Brain microvascular endothelial cell (primary cell): ENCODE measurements at regions not wholly inside any gene's neighbourhood (a gene's known extent, or its start where the extent isn't known, plus 50 kb on each side); places are given as distances from the start of the nearest gene placed in this dataset.

ENCODE experiments used
- DNase-seq: peaks from one replicate; pipeline ENCODE4 v3.0.0-alpha.2; 2020
- H3K27ac ChIP-seq: fragments of 250-450 bp; sonication (Bioruptor Pico); 2 replicates; pipeline ENCODE4 v1.5.1; 2020; ENCODE audit warnings: mild to moderate bottlenecking, moderate library complexity
- H3K27me3 ChIP-seq: fragments of 250-450 bp; sonication (Bioruptor Pico); replicated peaks from 2 replicates; pipeline ENCODE4 v1.5.1; 2020; ENCODE audit warnings: mild to moderate bottlenecking
- H3K36me3 ChIP-seq: fragments of 250-450 bp; sonication (Bioruptor Pico); replicated peaks from 2 replicates; pipeline ENCODE4 v1.5.1; 2020; ENCODE audit warnings: mild to moderate bottlenecking
- H3K4me3 ChIP-seq: 2 replicates; pipeline ENCODE4 v1.5.1; 2011; ENCODE audit warnings: low read depth, mild to moderate bottlenecking, control low read depth, low read length, moderate library complexity
- in situ Hi-C: cut with HindIII; loops from 2 replicates; pipeline ENCODE4 v1.10.0; 2017; ENCODE audit warnings: low sequenced_read_pairs, low pct_ligation_motif_present
- TF ChIP-seq, protein P1 (sequence below): IDR thresholded peaks from 2 replicates; pipeline ENCODE4 v1.5.1; 2011; ENCODE audit warnings: low read depth, mild to moderate bottlenecking, moderate library complexity, low read length, control low read depth, inconsistent platforms; ENCODE audit errors: missing control alignments

- TF ChIP-seq, protein P1, sequence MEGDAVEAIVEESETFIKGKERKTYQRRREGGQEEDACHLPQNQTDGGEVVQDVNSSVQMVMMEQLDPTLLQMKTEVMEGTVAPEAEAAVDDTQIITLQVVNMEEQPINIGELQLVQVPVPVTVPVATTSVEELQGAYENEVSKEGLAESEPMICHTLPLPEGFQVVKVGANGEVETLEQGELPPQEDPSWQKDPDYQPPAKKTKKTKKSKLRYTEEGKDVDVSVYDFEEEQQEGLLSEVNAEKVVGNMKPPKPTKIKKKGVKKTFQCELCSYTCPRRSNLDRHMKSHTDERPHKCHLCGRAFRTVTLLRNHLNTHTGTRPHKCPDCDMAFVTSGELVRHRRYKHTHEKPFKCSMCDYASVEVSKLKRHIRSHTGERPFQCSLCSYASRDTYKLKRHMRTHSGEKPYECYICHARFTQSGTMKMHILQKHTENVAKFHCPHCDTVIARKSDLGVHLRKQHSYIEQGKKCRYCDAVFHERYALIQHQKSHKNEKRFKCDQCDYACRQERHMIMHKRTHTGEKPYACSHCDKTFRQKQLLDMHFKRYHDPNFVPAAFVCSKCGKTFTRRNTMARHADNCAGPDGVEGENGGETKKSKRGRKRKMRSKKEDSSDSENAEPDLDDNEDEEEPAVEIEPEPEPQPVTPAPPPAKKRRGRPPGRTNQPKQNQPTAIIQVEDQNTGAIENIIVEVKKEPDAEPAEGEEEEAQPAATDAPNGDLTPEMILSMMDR: no peak
- no peaks in the 10 kb centered on the region for H3K36me3 ChIP-seq
- no peaks in the 10 kb centered on the region for H3K27me3 ChIP-seq
- in situ Hi-C loops: no loop called here
- H3K4me3 ChIP-seq: no peak overlapping the region
- no peak for DNase-seq
- no peak overlapping the region for H3K27ac ChIP-seq
These were observed 1084.6 kb upstream of the ARRDC3 start for GRCh38 chr5:92467695-92468094.

GRCh38 chr5:92460505-92460904 lies 1077.4 kb upstream of the ARRDC3 start:
- Histone ChIP-seq H3K27ac (no peak overlapping the region), H3K4me3 (no peak overlapping the region), H3K27me3 (no peaks in the 10 kb centered on the region), H3K36me3 (no peaks in the 10 kb centered on the region)
- TF ChIP-seq, protein P1: no peak
- no peak for DNase-seq
- in situ Hi-C loops: no loop called here

- Histone ChIP-seq H3K27me3 (no peaks in the 10 kb centered on the region), H3K27ac (no peak overlapping the region), H3K36me3 (no peaks in the 10 kb centered on the region), H3K4me3 (no peak overlapping the region)
- DNase-seq: no peak
- in situ Hi-C loops: no loop called here
- TF ChIP-seq, protein P1: no peak
These were observed 1076.5 kb upstream of the ARRDC3 start for GRCh38 chr5:92459654-92460053.

GRCh38 chr5:92455011-92455410 lies 1071.9 kb upstream of the ARRDC3 start:
- Histone ChIP-seq H3K27ac (no peak overlapping the region), H3K36me3 (no peaks in the 10 kb centered on the region), H3K27me3 (no peaks in the 10 kb centered on the region), H3K4me3 (no peak overlapping the region)
- TF ChIP-seq, protein P1: no peak
- DNase-seq: no peak
- in situ Hi-C loops: no loop called here

- Histone ChIP-seq H3K27ac (no peak overlapping the region), H3K4me3 (no peak overlapping the region), H3K36me3 (no peaks in the 10 kb centered on the region), H3K27me3 (no peaks in the 10 kb centered on the region)
- no peak for DNase-seq
- TF ChIP-seq, protein P1: no peak
- in situ Hi-C loops: no loop called here
These were observed 1061.8 kb upstream of the ARRDC3 start for GRCh38 chr5:92444888-92445287.

- in situ Hi-C loops: no loop called here
- no peak overlapping the region for H3K27ac ChIP-seq
- TF ChIP-seq, protein P1: no peak
- DNase-seq: no peak
- H3K27me3 ChIP-seq: no peaks in the 10 kb centered on the region
- no peak overlapping the region for H3K4me3 ChIP-seq
- no peaks in the 10 kb centered on the region for H3K36me3 ChIP-seq
These were observed 1052.7 kb upstream of the ARRDC3 start for GRCh38 chr5:92435781-92436180.
